ENCODE measurements at regions not wholly inside any gene's neighbourhood (a gene's known extent, or its start where the extent isn't known, plus 50 kb on each side); places are given as distances from the start of the nearest gene placed in this dataset.

DNA sequence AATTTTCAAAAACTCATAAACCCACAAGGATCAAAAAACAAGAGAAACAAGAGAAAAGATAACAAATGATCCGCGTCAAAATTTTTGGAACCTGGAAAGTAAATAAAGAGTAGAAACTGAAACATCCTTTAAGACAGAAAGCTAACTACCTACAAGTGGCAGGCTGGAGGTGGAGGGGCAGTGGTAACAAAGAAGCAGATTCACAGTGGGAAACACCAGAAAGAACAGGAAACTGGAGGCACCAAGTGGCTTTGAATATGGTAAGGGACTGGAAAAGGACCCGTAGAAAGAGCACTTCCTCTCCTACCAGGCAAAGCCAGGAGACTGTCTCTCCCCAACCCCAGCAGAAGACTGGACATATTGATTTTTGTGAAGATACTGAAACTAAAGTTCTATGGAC lies 100.6 kb upstream of the TARS1 start:
- no peak for DNase-seq (ENCODE audit: extremely low read depth, low read depth, low spot score)

DNA sequence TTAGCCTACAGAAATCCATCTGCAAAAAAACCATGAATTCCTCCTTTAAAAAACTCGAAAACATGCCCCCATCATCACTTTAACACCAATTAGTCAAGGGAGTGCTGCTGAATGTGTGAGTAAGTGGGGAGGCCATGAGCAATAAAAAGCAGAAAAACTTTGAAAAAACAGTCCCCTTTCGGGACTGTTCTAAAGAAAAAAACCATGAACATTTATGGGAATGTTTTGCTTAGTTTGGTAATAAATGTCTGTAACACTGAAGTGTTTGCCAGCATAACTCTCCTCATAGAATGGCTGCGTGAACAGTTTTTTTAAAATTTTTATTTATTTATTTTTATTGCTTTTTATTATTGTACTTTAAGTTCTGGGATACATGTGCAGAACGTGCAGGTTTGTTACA lies 99.4 kb upstream of the TARS1 start:
- no peak for DNase-seq (ENCODE audit: extremely low read depth, low read depth, low spot score)

DNA sequence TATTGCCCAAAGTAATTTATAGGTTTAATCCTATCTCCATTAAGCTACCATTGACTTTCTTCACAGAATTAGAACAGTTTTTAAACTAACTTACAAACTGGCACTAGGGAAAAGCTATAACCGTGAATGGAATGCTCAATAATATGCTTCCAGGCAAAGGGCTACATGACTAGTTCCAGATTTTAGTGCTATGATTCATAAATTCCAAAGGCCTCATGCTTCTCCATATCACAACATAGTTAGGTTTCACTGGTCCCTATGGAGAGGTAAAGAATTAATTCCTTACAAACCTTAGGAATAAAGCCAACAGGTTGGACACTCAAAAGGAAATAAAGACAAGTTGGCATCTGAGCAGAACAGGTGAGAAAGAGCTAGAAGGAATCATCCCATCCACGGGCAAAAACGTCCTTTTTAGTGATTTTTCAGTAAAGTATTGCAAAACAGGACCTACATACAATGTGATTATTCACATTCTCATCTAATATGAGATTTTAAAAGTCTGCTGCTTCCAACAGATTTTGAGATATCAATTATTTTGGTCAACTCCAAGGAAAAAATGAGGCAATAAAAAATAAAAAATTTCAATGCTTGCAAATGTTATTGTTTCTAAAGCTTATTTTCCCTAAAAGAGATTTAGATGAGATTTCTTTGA lies 97.0 kb upstream of the TARS1 start:
- DNase-seq (ENCODE audit: extremely low read depth, low read depth, low spot score): no peak

DNA sequence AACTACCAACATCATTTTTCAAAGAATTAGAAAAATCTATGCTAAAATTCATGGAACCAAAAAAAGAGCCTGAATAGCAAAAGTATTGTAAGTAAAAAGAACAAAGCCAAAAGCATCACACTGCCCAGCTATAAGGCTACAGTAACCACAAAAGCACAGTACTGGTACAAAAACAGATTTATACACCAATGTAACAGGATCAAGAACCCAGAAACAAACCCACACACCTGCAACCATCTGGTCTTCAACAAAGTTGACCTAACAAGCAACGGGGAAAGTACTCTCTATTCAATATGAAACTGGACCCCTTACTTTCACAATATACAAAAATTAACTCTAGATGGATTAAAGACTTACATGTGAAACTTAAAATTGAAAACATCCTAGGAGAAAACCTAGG lies 94.2 kb upstream of the TARS1 start:
- no peak for DNase-seq (ENCODE audit: extremely low read depth, low read depth, low spot score)

DNA sequence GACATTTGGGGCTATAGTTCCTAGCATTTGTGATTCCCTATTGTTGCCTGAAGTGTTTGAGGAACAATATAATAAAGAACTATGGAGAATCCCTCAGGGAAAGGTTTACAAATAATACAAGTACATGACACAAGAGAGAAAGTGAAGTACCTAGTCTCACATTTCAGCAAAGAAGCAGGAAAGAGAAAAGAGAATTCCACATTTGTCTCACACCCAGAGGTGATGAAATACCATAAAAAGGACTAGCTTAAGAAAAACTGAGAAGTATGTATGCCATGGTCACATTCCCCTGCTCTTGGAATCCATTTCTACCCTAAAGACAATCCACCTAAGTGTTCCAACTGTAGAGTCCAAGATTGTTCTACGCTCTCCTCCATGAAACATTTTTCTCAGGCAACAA lies 79.0 kb upstream of the TARS1 start:
- DNase-seq (ENCODE audit: extremely low read depth, low read depth, low spot score): no peak

DNA sequence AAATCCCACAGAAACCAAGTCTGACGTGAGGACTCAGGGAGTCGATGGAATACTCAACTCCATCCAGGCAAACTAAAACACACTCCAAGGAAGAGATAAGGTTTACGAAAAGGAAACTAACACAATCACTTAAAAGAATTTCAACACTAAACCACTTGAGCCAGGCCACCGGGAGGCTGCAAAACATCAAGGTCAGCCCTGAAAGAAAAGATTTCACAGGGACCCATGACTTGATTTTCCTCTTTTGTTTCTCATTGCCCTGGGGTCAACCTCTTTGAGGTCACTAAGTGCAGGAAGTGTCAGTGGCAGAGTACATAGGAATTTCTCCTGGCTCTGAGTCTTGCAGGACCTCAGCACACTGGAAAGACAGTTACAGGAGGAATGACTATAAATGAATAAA lies 77.8 kb upstream of the TARS1 start:
- DNase-seq (ENCODE audit: extremely low read depth, low read depth, low spot score): peak; percentile 86

DNA sequence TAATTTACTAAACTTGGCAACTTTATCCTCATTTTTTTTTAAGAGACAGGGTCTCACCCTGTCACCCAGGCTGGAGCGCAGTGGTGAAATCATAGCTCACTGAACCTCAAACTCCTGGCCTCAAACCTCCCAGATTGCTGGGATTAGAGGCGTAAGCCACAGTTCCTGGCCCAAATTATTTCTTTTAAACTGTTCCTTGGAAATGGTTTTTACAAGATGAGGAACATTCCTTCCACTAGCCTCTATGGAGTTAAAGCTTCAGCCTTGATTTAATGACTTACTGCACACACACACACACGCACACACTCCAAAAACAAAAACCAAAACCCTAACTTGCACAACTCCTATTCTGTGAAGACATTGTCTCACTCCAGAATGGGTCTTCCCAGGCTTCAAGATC lies 77.2 kb upstream of the TARS1 start:
- DNase-seq (ENCODE audit: extremely low read depth, low read depth, low spot score): no peak

DNA sequence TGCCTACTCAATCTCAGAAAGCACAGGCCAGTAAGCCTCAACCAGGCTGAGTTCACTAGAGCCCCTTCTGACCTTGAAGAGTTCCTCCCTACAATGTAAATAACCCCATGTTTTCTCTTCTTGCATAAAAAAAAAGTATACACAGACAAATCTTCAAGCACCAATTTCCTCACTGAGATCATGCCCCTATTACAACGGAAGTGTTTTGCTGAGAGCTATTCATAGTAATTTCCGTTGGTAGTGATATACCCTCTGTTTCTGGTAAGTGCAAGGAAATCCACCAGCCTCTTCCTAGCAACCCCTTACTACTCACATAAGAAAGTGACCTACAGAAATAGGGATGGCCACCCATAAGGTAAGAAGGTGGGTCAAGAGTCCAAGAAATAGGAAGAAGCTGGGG lies 76.4 kb upstream of the TARS1 start:
- DNase-seq (ENCODE audit: extremely low read depth, low read depth, low spot score): peak; percentile 94

DNA sequence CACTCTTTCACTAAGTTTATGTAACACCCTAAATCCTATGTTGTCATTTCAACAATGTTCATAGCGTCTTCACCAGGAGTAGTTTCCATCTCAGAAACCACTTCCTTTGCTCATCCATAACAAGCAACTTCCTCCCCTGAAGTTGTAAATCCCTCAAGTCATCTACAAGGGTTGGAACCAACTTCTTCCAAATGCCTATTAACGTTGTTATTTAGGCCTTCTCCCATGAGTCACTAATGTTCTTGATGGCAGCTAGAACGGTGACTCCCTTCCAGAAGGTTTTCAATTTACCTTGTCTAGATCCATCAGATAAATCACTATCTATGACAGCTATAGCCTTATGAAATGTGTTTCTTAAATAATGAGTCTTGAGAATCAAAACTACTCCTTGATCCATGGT lies 73.3 kb upstream of the TARS1 start:
- no peak for DNase-seq (ENCODE audit: extremely low read depth, low read depth, low spot score)

DNA sequence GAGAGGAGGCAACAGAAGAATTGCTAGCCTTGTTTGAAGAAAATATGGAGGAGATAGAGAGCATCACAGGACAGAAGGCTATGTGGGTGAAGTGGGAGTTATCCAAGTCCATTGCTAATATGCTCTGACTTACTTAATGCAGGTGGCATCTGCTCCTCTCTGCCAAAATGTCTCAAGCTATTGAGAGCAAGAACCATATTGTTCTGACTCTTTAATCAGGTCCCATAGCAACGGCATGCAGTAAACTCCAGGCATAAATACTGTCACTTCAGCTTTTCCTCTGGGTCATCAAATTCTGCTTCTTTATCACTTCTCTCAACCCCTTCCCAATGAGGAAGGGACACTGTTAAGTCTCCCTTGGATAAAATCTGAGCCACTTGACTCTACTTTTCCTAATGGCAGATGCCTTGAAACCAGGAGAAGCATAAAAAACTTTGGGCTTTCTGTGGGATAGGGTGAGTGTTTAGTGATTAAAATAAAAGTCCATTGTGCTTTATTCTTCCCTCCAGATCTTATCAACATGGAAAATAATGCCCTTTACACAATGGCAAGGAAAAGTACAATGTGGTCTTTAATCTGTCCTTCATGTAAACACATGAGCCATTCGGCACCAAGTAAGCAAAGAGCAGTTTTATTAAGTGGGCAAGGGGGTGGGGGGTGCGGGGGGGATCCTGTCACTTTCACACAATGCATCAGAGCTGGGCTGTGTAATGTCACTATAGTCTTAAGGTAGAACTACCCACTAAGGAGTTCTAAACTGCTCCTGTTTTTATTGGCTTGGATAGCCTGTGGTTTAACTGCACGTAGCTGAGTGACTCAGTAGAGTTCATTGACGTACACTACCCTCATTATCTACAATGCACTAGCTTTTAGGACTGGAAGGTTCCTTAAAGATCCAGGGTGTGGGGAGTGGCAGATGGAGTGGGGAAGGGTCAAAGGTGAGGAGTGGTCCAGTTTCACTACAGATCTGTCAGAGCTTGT lies 71.0 kb upstream of the TARS1 start:
- no peak for DNase-seq (ENCODE audit: extremely low read depth, low read depth, low spot score)

DNA sequence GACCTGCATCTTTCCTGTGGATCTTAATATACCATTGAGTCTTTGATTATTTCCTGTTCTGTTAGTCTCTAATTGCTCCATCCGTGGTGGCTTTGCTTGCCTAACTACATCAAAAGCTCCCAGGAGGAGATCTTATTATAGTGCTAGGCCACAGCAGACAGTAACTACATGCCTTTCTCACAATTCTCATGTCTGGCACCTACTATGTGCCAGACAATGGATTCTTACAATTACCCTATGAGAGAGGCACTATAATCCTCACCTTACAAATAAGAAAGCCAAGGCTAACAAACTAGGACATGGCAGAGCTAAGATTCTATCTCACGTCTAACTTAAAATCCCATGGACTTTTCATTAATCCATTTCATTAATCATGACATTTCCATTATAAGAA lies 70.3 kb upstream of the TARS1 start:
- no peak for DNase-seq (ENCODE audit: extremely low read depth, low read depth, low spot score)

DNA sequence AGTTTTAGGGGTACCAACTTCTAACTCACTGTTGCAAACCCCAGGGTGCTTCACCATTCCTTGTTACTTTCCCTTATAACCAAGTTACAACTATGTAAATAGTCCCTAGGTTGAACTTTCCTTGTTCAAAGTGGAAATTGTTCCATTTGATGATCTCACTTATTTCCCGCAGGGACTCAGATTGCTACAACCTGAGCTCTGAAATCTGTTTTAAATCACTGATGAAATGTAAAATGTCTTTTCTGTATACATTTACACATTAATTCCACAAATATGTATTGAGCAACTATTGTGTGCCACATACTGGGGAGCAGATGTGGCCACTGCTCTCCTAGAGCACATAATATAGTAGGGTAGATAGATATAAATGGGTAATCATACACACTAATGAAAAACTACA lies 69.1 kb upstream of the TARS1 start:
- DNase-seq (ENCODE audit: extremely low read depth, low read depth, low spot score): no peak

DNA sequence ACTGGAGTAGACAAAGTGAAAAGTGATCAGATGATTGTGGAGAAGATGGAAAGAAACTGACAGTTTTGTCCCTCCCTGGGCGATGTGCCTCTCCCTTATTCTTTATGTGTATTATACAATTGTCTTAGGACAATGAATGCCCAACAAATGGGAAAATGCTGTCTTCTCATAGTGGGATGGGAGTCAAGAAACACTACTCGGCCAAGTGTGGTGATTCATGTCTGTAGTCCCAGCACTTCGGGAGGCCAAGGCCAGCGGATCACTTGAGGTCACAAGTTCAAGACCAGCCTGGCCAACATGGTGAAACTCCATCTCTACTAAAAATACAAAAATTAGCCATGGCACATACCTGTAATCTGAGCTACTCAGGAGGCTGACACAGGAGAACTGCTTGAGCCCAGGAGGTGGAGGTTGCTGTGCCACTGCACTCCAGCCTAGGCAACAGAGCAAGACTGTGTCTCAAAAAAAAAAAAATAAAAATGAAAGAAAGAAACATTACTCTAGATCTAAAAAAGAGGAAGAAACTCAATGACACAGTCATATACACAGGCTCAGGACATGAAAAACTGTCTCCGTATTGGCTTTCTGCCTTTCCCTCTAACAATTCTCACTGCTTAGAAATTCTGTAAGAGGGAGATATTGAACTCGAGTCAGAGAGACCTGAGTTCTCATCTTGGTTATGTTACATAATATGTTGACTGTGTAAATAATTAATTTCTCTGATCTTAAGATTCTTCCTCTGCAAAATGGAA lies 67.9 kb upstream of the TARS1 start:
- DNase-seq (ENCODE audit: extremely low read depth, low read depth, low spot score): no peak

DNA sequence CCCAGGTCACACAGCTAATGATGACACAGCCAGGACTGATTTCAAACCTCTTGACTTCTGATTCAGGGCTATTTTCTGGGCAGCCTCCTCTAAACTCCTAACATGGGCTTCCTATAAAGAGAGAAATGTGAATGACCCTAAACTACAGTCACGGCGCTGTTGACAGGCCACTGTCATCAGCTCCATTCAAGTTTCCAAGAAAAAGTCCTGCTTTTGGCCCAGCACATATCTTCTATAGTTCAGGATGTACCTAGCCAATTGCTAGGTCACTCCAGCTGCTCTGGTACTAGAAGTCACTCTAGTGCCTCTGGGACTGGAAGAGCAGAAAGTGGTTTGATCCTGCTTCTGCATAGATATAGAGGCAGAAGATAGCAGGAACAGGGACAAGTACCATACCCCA lies 64.9 kb upstream of the TARS1 start:
- DNase-seq (ENCODE audit: extremely low read depth, low read depth, low spot score): no peak

DNA sequence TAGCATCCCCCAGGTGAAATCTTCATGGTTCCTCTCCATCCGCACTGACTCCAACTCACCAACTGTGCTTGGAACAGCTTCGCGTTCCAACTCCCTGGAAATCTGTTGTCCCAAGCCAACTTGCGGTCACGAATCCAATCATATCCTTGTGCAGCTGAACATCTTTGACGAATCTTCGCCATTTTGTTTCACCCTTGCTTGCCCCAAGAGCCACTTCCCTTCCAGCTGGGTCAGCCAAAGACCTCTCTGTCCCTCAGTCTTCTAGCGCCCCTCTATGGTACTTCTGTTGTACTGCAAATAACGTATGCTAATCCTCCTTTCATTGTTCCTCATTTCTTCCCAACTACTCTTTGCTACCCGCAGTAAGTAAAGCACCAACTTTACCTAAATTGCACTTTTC lies 61.0 kb upstream of the TARS1 start:
- DNase-seq (ENCODE audit: extremely low read depth, low read depth, low spot score): no peak

DNA sequence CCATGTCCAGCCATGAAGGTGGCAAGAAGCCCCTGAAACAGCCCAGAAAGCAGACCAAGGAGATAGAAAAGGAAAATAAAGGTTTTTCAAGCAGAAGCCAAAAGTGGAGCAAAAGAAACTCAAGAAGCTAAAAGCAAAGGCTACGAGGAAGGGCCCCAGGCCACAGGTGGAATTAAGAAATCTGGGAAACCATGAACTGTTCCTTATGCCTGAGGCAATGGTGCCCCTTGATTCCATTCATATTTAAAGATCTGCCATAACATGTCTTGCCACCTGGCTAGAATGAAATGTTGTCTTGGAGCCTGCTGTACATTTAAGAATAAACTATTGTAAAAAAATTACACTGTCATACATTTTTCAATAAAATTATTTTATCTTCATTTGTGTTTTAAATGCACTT lies 59.5 kb upstream of the TARS1 start:
- DNase-seq (ENCODE audit: extremely low read depth, low read depth, low spot score): no peak

All from glomerular endothelial cell (primary cell).